Lung (tissue), 11 donors: ENCODE measurements at regions not wholly inside any gene's neighbourhood (a gene's known extent, or its start where the extent isn't known, plus 50 kb on each side); places are given as distances from the start of the nearest gene placed in this dataset.

Experiments used
- ATAC-seq: fragments of 200-7000 bp; cut with Tn5 transposase; one replicate; pipeline ENCODE4 v1.9.1; 2020; ENCODE audit warnings: moderate number of reproducible peaks; ENCODE audit not compliant: insufficient read depth, low FRiP score
- DNase-seq, 3 donors: peaks; one replicate each; pipeline ENCODE4 v3.0.0-alpha.2; 2013 to 2017
- H3K27ac ChIP-seq, 2 donors: one replicate each; pipeline ENCODE4 v1.5.1; 2013; ENCODE audit warnings: mild to moderate bottlenecking in 2 of 2, moderate library complexity in 2 of 2, control low read depth in 1 of 2, inconsistent platforms in 1 of 2, low read depth in 1 of 2, low read length in 1 of 2
- H3K27me3 ChIP-seq, 3 donors: one replicate each; pipeline ENCODE4 v1.5.1; 2013; ENCODE audit warnings: low read length in 2 of 3; ENCODE audit not compliant: control insufficient read depth in 3 of 3, insufficient read depth in 3 of 3
- H3K36me3 ChIP-seq, 4 donors: one replicate each; pipeline ENCODE4 v1.5.1; 2013; ENCODE audit warnings: low read length in 4 of 4, mild to moderate bottlenecking in 1 of 4, moderate library complexity in 1 of 4; ENCODE audit not compliant: control insufficient read depth in 4 of 4, insufficient read depth in 4 of 4
- H3K4me1 ChIP-seq, 5 donors: one replicate each; pipeline ENCODE4 v1.5.1; 2013; ENCODE audit warnings: low read length in 5 of 5, mild to moderate bottlenecking in 2 of 5, moderate library complexity in 1 of 5; ENCODE audit not compliant: control insufficient read depth in 5 of 5, insufficient read depth in 5 of 5
- H3K4me3 ChIP-seq: one replicate; pipeline ENCODE4 v1.5.1; 2013; ENCODE audit warnings: mild to moderate bottlenecking, control low read depth, moderate library complexity
- H3K9ac ChIP-seq, 2 donors: one replicate each; pipeline ENCODE4 v1.5.1; 2013; ENCODE audit warnings: low read length in 2 of 2, control low read depth in 1 of 2; ENCODE audit not compliant: insufficient read depth in 1 of 2
- H3K9me3 ChIP-seq, 4 donors: one replicate each; pipeline ENCODE4 v1.5.1; 2013; ENCODE audit warnings: low read length in 3 of 4, mild to moderate bottlenecking in 1 of 4, moderate library complexity in 1 of 4; ENCODE audit not compliant: control insufficient read depth in 4 of 4, insufficient read depth in 3 of 4
- WGBS, 2 donors: extraction: QIAGEN DNeasy Blood & Tissue Kit; methylation state at CpG; one replicate each; pipeline ENCODE4 v1.1.7; 2013; 5-methylcytosine and 5-hydroxymethylcytosine counted together
- TF ChIP-seq, protein P1 (sequence below): IDR thresholded peaks from 2 replicates; pipeline ENCODE4 v1.5.1; 2012; ENCODE audit warnings: mild to moderate bottlenecking; ENCODE audit errors: control extremely low read depth, extremely low read depth
- donor health status: control.
- donor health status: control.
- donor health status: Bipolar disorder and iron deficiency.
- donor health status: healthy.
- donor health status: DM: yes; HTN: yes; CAD: no.

DNA sequence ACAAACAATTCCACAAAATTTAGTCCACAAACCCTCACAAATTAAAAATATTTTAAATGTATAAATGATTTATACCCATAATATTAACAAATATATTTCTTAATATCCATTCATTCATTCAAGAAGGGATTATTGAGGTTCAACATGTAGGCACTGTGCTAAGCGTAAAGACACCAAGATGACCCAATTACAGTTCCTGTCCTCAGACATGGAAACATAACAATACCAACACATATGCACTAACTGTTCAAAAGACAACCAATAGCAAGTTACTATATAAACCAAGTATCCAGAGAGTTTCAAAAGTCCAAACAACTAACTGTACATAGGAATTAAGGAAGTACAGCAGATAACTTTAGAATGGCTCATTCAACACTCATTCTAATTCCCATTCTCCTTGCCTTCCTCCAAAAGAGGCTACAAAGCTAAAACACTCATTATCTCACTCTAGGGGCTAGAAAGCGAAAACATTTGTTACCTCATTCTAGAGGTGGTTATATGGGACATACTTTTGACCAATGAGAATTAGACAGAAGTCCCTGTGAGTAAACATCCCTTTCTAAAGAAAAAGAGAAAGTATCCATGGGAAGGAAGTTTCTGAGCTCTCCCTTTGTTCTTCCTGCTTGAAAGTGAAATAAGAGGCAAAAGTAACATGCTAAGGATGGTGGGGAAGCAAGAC is 292.4 kb downstream of the ZEB2 start:
- no peak overlapping the region for H3K4me3 ChIP-seq
- no peak overlapping the region for H3K9ac ChIP-seq
- H3K36me3 ChIP-seq = peaks cover 0 to 2% (median 0%) of the 10 kb centered on the region in 4 donors
- no peaks in the 10 kb centered on the region for H3K27me3 ChIP-seq
- ATAC-seq = no peak
- H3K27ac ChIP-seq = no peak overlapping the region
- TF ChIP-seq, protein P1, sequence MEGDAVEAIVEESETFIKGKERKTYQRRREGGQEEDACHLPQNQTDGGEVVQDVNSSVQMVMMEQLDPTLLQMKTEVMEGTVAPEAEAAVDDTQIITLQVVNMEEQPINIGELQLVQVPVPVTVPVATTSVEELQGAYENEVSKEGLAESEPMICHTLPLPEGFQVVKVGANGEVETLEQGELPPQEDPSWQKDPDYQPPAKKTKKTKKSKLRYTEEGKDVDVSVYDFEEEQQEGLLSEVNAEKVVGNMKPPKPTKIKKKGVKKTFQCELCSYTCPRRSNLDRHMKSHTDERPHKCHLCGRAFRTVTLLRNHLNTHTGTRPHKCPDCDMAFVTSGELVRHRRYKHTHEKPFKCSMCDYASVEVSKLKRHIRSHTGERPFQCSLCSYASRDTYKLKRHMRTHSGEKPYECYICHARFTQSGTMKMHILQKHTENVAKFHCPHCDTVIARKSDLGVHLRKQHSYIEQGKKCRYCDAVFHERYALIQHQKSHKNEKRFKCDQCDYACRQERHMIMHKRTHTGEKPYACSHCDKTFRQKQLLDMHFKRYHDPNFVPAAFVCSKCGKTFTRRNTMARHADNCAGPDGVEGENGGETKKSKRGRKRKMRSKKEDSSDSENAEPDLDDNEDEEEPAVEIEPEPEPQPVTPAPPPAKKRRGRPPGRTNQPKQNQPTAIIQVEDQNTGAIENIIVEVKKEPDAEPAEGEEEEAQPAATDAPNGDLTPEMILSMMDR = no peak
- no peaks in the 10 kb centered on the region for H3K9me3 ChIP-seq
- WGBS, 2 donors = 92 to 97% methylated on average over 2 of the region's 2 CpGs
- no peak for DNase-seq
- peaks cover 0 to 28% (median 5%) of the 10 kb centered on the region in 5 donors for H3K4me1 ChIP-seq

DNA sequence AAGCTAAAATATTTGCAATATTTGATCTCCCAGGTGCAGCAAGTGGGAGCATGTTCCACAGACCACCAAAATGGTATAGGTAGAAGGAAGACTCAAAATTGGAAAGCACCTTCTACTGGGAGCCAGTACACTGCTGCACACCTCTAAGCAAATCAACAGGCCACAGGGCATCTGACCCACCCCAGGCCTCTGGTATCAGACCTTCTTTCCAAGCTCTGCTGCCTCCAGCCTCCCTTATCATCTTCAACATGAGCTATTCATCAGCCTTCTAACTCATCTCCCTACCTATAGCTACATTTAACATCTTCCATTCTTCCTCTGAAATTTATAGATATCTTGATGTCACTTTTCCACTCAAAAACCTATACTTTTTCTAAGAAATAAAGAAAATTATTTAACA is 294.8 kb downstream of the ZEB2 start:
- Histone ChIP-seq H3K36me3 (peaks cover 0 to 2% (median 0%) of the 10 kb centered on the region in 4 donors), H3K9ac (no peak overlapping the region), H3K27ac (no peak overlapping the region), H3K4me3 (no peak overlapping the region), H3K9me3 (no peaks in the 10 kb centered on the region), H3K4me1 (peaks cover 0 to 13% (median 3%) of the 10 kb centered on the region in 5 donors), H3K27me3 (no peaks in the 10 kb centered on the region)
- DNase-seq (no peak), ATAC-seq (no peak)
- TF ChIP-seq, protein P1 = no peak

DNA sequence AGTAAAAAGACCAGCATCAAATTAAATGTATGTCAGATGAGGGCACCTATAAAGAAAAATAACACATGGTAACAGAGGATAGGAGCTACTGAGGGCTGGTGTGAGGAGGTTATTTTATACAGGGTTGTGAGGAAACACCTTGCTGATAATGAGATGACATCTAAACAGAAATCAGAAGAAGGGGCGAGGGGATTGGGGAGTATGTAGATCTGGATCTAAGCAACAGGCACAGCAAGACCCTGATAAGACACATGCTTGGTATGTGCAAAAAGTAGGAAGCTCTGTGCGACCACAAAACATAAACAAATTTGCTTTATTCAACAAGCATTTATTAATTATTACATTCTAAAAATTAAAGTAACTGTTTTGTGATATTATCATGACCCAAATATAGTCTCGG is 295.4 kb downstream of the ZEB2 start:
- peaks cover 0 to 8% (median 3%) of the 10 kb centered on the region in 5 donors for H3K4me1 ChIP-seq
- H3K9me3 ChIP-seq = no peaks in the 10 kb centered on the region
- H3K27ac ChIP-seq = no peak overlapping the region
- TF ChIP-seq, protein P1 = no peak
- no peak for ATAC-seq
- peaks cover 0 to 2% (median 0%) of the 10 kb centered on the region in 4 donors for H3K36me3 ChIP-seq
- no peak overlapping the region for H3K9ac ChIP-seq
- DNase-seq = no peak
- H3K27me3 ChIP-seq = no peaks in the 10 kb centered on the region
- H3K4me3 ChIP-seq = no peak overlapping the region
- WGBS, 2 donors = 84% methylated on average over 3 of the region's 3 CpGs

DNA sequence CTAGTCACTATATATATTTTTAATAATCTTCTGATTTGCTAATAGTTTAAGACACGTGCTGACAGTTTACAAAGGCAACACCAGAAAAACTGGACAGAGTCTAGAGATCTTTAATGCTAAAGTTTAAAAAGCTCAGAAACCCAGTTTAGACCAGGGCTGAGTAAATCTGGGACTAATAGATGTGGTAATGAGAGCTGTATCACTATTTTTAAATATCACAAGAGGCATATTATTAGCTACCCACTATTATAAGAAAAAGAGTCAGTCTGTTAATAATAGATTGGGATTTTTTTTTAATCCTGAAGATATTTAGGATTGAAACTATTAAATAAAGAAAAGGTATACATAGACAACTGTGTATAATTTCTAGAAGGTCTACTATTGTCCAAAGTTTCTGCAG is 299.9 kb downstream of the ZEB2 start:
- Histone ChIP-seq H3K9ac (no peak overlapping the region), H3K4me3 (no peak overlapping the region), H3K36me3 (no peaks in the 10 kb centered on the region), H3K27me3 (no peaks in the 10 kb centered on the region), H3K27ac (no peak overlapping the region), H3K4me1 (peaks cover 0 to 5% (median 3%) of the 10 kb centered on the region in 5 donors), H3K9me3 (no peaks in the 10 kb centered on the region)
- 85 to 90% methylated on average over 1 of the region's 1 CpG for WGBS, 2 donors
- TF ChIP-seq, protein P1 = no peak
- DNase-seq = no peak
- no peak for ATAC-seq
